SIG-M5 treated with dmso at 0.1 percent for 504 hours (cell line): ENCODE measurements at regions not wholly inside any gene's neighbourhood (a gene's known extent, or its start where the extent isn't known, plus 50 kb on each side); places are given as distances from the start of the nearest gene placed in this dataset.
A peak's percentile ranks its signal among the peaks of the same experiment; 100 is the strongest.

ENCODE experiments used
- DNase-seq: peaks from one replicate; lab custom pipeline; 2025; ENCODE audit not compliant: unreplicated experiment; lab: John Stamatoyannopoulos, UW

- DNase-seq, result no peak
Measured at GRCh38 chr13:39100996-39101738, 62.9 kb downstream of the NHLRC3 start.

GRCh38 chr13:39102981-39103490 lies 64.8 kb downstream of the NHLRC3 start:
- no peak for DNase-seq

- no peak for DNase-seq
Measured at GRCh38 chr13:39105110-39105509, 66.9 kb downstream of the NHLRC3 start.

GRCh38 chr13:39106216-39107005 lies 68.2 kb downstream of the NHLRC3 start:
- no peak for DNase-seq

GRCh38 chr13:39107561-39107960 lies 69.3 kb downstream of the NHLRC3 start:
- no peak for DNase-seq

- DNase-seq, result no peak
Measured at GRCh38 chr13:39108783-39109182, 70.5 kb downstream of the NHLRC3 start.

- no peak for DNase-seq
Measured at GRCh38 chr13:39110518-39111097, 72.4 kb downstream of the NHLRC3 start.

- DNase-seq, result no peak
Measured at GRCh38 chr13:39111145-39111544, 72.9 kb downstream of the NHLRC3 start.

GRCh38 chr13:39119422-39119821 lies 81.2 kb downstream of the NHLRC3 start:
- DNase-seq, result no peak

- no peak for DNase-seq
Measured at GRCh38 chr13:39123578-39123977, 85.3 kb downstream of the NHLRC3 start.

GRCh38 chr13:39129213-39129612 lies 91.0 kb downstream of the NHLRC3 start:
- no peak for DNase-seq

- no peak for DNase-seq
Measured at GRCh38 chr13:39130301-39130700, 92.0 kb downstream of the NHLRC3 start.

GRCh38 chr13:39132286-39133230 lies 94.3 kb downstream of the NHLRC3 start:
- no peak for DNase-seq

- DNase-seq, result no peak
Measured at GRCh38 chr13:39133781-39134180, 95.5 kb downstream of the NHLRC3 start.

GRCh38 chr13:39134574-39134973 lies 96.3 kb downstream of the NHLRC3 start:
- no peak for DNase-seq

- DNase-seq, result no peak
Measured at GRCh38 chr13:39144391-39144790, 106.1 kb downstream of the NHLRC3 start.

- DNase-seq, result peak; percentile 38
Measured at GRCh38 chr13:39144941-39145533, 106.8 kb downstream of the NHLRC3 start.

GRCh38 chr13:39148513-39148961 lies 110.3 kb downstream of the NHLRC3 start:
- DNase-seq, result peak; percentile 11

- DNase-seq, result no peak
Measured at GRCh38 chr13:39149896-39150295, 111.6 kb downstream of the NHLRC3 start.

GRCh38 chr13:39154041-39154440 lies 115.8 kb downstream of the NHLRC3 start:
- DNase-seq, result no peak
